ENCODE measurements at regions not wholly inside any gene's neighbourhood (a gene's known extent, or its start where the extent isn't known, plus 50 kb on each side); places are given as distances from the start of the nearest gene placed in this dataset.

DNA sequence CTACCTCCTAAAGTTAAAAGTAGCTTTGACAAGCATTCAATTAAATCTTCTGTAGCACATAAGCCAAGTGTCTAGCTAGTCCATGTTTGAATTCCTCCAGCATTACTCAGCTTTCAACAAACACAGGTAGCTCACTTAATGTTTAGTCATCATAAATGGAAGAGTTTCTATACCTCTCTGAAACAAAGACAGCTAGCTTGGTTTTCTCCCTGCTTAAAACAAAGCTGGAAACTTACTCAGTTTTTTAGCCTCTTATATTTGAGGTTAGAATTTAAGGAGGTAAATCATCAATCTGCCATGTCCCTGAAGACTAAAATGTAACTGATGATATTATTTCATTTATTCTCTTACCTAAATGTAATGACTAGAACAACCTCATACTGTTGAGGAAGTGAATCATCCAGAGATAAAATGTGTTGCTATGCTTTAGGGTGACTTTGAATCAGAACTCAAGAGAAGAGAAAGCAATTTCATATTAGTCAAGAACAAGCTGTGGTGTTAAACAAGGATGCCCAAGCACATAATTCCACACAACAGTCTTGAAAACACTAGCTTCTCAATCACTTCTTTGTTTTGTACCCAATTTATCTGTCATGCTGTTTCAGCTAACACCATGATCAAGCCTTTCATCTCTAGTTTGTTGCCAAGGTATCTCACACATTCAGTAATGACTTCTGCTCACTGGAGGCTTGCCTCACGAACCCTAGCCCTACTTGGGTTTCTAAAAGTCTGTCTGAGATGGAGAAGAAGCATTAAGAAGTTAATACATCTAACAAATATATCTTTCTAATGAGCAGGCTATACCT lies 251.9 kb downstream of the EPM2A start:
- TF ChIP-seq CTCF (IDR thresholded peaks at IDR 0.05) = no peak
- TF ChIP-seq POLR2A (IDR thresholded peaks at IDR 0.05) = no peak
- TF ChIP-seq POLR2AphosphoS5 (IDR thresholded peaks at IDR 0.05) = no peak
- TF ChIP-seq EP300 (IDR thresholded peaks at IDR 0.05) = no peak
